Neural progenitor cell (in vitro differentiated cells): ENCODE measurements at regions not wholly inside any gene's neighbourhood (a gene's known extent, or its start where the extent isn't known, plus 50 kb on each side); places are given as distances from the start of the nearest gene placed in this dataset.
"Not testable (repeated sequence)": the region's sequence is repeated elsewhere in the genome, so short reads cannot be mapped to it uniquely, and the experiment has no call there.

Experiments
- DNase-seq: peaks from one replicate; pipeline ENCODE4 v3.0.0-alpha.2; 2016; ENCODE audit warnings: low spot score
- H2AFZ ChIP-seq: fragments of 200-600 bp; sonication (generic); replicated peaks from 2 replicates; pipeline ENCODE4 v1.6.1; 2016; ENCODE audit warnings: antibody characterized with exemption
- H3F3A ChIP-seq: fragments of 200-600 bp; sonication (generic); 2 replicates; pipeline ENCODE4 v1.6.1; 2016; ENCODE audit warnings: antibody characterized with exemption, low read depth
- H3K27ac ChIP-seq: fragments of 200-600 bp; sonication (generic); 2 replicates; pipeline ENCODE4 v1.5.1; 2016; ENCODE audit warnings: mild to moderate bottlenecking
- H3K27me3 ChIP-seq: fragments of 200-600 bp; sonication (generic); 2 replicates; pipeline ENCODE4 v1.6.1; 2016; ENCODE audit warnings: mild to moderate bottlenecking, moderate library complexity
- H3K36me3 ChIP-seq: fragments of 200-600 bp; sonication (generic); 2 replicates; pipeline ENCODE4 v1.5.1; 2016
- H3K4me1 ChIP-seq: fragments of 200-600 bp; sonication (generic); 2 replicates; pipeline ENCODE4 v1.6.1; 2016; ENCODE audit warnings: mixed run types
- H3K4me2 ChIP-seq: fragments of 200-600 bp; sonication (generic); 2 replicates; pipeline ENCODE4 v1.6.1; 2016
- H3K4me3 ChIP-seq: fragments of 200-600 bp; sonication (generic); 2 replicates; pipeline ENCODE4 v1.5.1; 2016
- H3K79me2 ChIP-seq: fragments of 200-600 bp; sonication (generic); 2 replicates; pipeline ENCODE4 v1.6.1; 2016; ENCODE audit warnings: low read depth
- H3K9ac ChIP-seq: fragments of 200-600 bp; sonication (generic); 2 replicates; pipeline ENCODE4 v1.6.1; 2016
- H3K9me3 ChIP-seq: fragments of 200-600 bp; sonication (generic); 2 replicates; pipeline ENCODE4 v1.5.1; 2016; ENCODE audit warnings: low read depth
- H4K20me1 ChIP-seq: fragments of 200-600 bp; sonication (generic); 2 replicates; pipeline ENCODE4 v1.6.1; 2016; ENCODE audit warnings: low read depth
- H3K27ac Mint-ChIP-seq: 3 replicates; pipeline ENCODE4 v1.8.0; 2021; ENCODE audit warnings: mixed read lengths
- H3K27me3 Mint-ChIP-seq: 2 replicates; pipeline ENCODE4 v1.8.0; 2022; ENCODE audit warnings: low read depth, mild to moderate bottlenecking, inconsistent platforms, moderate library complexity, mixed read lengths; ENCODE audit not compliant: insufficient read depth
- H3K36me3 Mint-ChIP-seq: 3 replicates; pipeline ENCODE4 v1.8.0; 2021; ENCODE audit warnings: mixed read lengths
- H3K4me1 Mint-ChIP-seq: 3 replicates; pipeline ENCODE4 v1.8.0; 2021; ENCODE audit warnings: mixed read lengths
- H3K4me3 Mint-ChIP-seq: 3 replicates; pipeline ENCODE4 v1.8.0; 2021; ENCODE audit warnings: mild to moderate bottlenecking, moderate library complexity, mixed read lengths
- H3K9me3 Mint-ChIP-seq: 3 replicates; pipeline ENCODE4 v1.8.0; 2020; ENCODE audit warnings: mixed read lengths
- CTCF ChIP-seq: fragments of 200-600 bp; sonication (generic); IDR thresholded peaks from 2 replicates; pipeline ENCODE4 v1.5.1; 2017; ENCODE audit warnings: antibody characterized with exemption, mild to moderate bottlenecking

- not testable (repeated sequence) for H3K27ac Mint-ChIP-seq, H3K27ac ChIP-seq, H3K79me2 ChIP-seq, H3K36me3 ChIP-seq, H3K9ac ChIP-seq, H4K20me1 ChIP-seq, H3K9me3 Mint-ChIP-seq, H3K27me3 ChIP-seq, H3K9me3 ChIP-seq, H3F3A ChIP-seq, H3K36me3 Mint-ChIP-seq, H3K4me1 Mint-ChIP-seq, H3K4me1 ChIP-seq, H3K27me3 Mint-ChIP-seq
- peak overlapping the region; percentile 61 for H3K4me2 ChIP-seq
- DNase-seq = peak; percentile 76
- peak overlapping the region; percentile 21 for H3K4me3 ChIP-seq
- peak overlapping the region; percentile 64 for H3K4me3 Mint-ChIP-seq
- TF ChIP-seq CTCF = peak; percentile 68
- peak overlapping the region; percentile 81 for H2AFZ ChIP-seq
Measured at GRCh38 chr13:52235900-52236595, 76.7 kb upstream of the NEK3 start.

GRCh38 chr13:52234928-52235327, 75.5 kb upstream of the NEK3 start:
- H3K79me2 ChIP-seq, H3K4me2 ChIP-seq, H3K27me3 ChIP-seq, H3K27ac Mint-ChIP-seq, H3K36me3 Mint-ChIP-seq, H3K4me1 Mint-ChIP-seq, H3K27ac ChIP-seq, H3F3A ChIP-seq, H4K20me1 ChIP-seq, H3K9me3 ChIP-seq, H3K9ac ChIP-seq, DNase-seq, H3K9me3 Mint-ChIP-seq, H3K4me3 ChIP-seq, H3K36me3 ChIP-seq, H3K4me1 ChIP-seq, H3K27me3 Mint-ChIP-seq, H2AFZ ChIP-seq, H3K4me3 Mint-ChIP-seq: not testable (repeated sequence)

GRCh38 chr13:52223063-52223462, 63.7 kb upstream of the NEK3 start:
- H3K27ac ChIP-seq, H3K4me2 ChIP-seq, H3F3A ChIP-seq, H3K9me3 ChIP-seq, H4K20me1 ChIP-seq, H3K9me3 Mint-ChIP-seq, H2AFZ ChIP-seq, H3K4me1 Mint-ChIP-seq, H3K27ac Mint-ChIP-seq, H3K36me3 ChIP-seq, H3K9ac ChIP-seq, H3K36me3 Mint-ChIP-seq, H3K79me2 ChIP-seq, H3K4me3 ChIP-seq, DNase-seq, H3K27me3 Mint-ChIP-seq, H3K4me1 ChIP-seq, H3K4me3 Mint-ChIP-seq, H3K27me3 ChIP-seq: not testable (repeated sequence)

- not testable (repeated sequence) for DNase-seq, H3K36me3 Mint-ChIP-seq, H3K79me2 ChIP-seq, H3K4me2 ChIP-seq, H3K4me3 ChIP-seq, H3K27ac Mint-ChIP-seq, H3K4me1 Mint-ChIP-seq, H3K27ac ChIP-seq, H2AFZ ChIP-seq, H3K9ac ChIP-seq, H3K9me3 ChIP-seq, H3K4me1 ChIP-seq, H4K20me1 ChIP-seq, H3K36me3 ChIP-seq, H3F3A ChIP-seq, H3K9me3 Mint-ChIP-seq, H3K4me3 Mint-ChIP-seq, H3K27me3 Mint-ChIP-seq, H3K27me3 ChIP-seq
Measured at GRCh38 chr13:52213920-52214319, 54.5 kb upstream of the NEK3 start.

- not testable (repeated sequence) for H3K9ac ChIP-seq, H3K4me3 ChIP-seq, H3K79me2 ChIP-seq, H3K9me3 ChIP-seq, H3K27me3 Mint-ChIP-seq, H3K4me3 Mint-ChIP-seq, H3K4me1 ChIP-seq, H3K27me3 ChIP-seq, H3K36me3 ChIP-seq, H3K36me3 Mint-ChIP-seq, H4K20me1 ChIP-seq, H3K27ac Mint-ChIP-seq, H3K27ac ChIP-seq, H3K4me1 Mint-ChIP-seq, H3K4me2 ChIP-seq, H3F3A ChIP-seq, H3K9me3 Mint-ChIP-seq, DNase-seq, H2AFZ ChIP-seq
Measured at GRCh38 chr13:52212886-52213285, 53.5 kb upstream of the NEK3 start.

- not testable (repeated sequence) for H3K36me3 ChIP-seq, H3K4me3 Mint-ChIP-seq, H3K9me3 ChIP-seq, H3K27ac Mint-ChIP-seq, H3K4me2 ChIP-seq, H3K4me1 Mint-ChIP-seq, H3K4me3 ChIP-seq, DNase-seq, H3F3A ChIP-seq, H3K9ac ChIP-seq, H3K27me3 ChIP-seq, H3K36me3 Mint-ChIP-seq, H3K79me2 ChIP-seq, H4K20me1 ChIP-seq, H3K9me3 Mint-ChIP-seq, H3K4me1 ChIP-seq, H3K27me3 Mint-ChIP-seq, H3K27ac ChIP-seq
- H2AFZ ChIP-seq = peak overlapping the region; percentile 42
Measured at GRCh38 chr13:52211416-52211776, 52.0 kb upstream of the NEK3 start.

- H3K36me3 Mint-ChIP-seq, H3K9me3 Mint-ChIP-seq, H3K4me1 Mint-ChIP-seq, H3K9ac ChIP-seq, H3K4me3 ChIP-seq, H3K36me3 ChIP-seq, H3K4me1 ChIP-seq, H3K9me3 ChIP-seq, H4K20me1 ChIP-seq, H3K27me3 Mint-ChIP-seq, H2AFZ ChIP-seq, H3K27me3 ChIP-seq, H3K79me2 ChIP-seq, H3K27ac ChIP-seq, H3F3A ChIP-seq, H3K27ac Mint-ChIP-seq, H3K4me2 ChIP-seq, H3K4me3 Mint-ChIP-seq, DNase-seq: not testable (repeated sequence)
Measured at GRCh38 chr13:52210564-52211415, 51.4 kb upstream of the NEK3 start.
